ENCODE measurements at regions not wholly inside any gene's neighbourhood (a gene's known extent, or its start where the extent isn't known, plus 50 kb on each side); places are given as distances from the start of the nearest gene placed in this dataset.

GRCh38 chr18:29301048-29301447 is 1124.1 kb upstream of the CDH2 start:
- TF ChIP-seq CTCF (IDR thresholded peaks at IDR 0.05; ENCODE audit: insufficient read depth, low read length) (no peak), SPI1 (IDR thresholded peaks at IDR 0.05; ENCODE audit: borderline replicate concordance, low read depth) (no peak), POLR2AphosphoS5 (IDR thresholded peaks at IDR 0.05; ENCODE audit: low read depth) (no peak), REST (IDR thresholded peaks at IDR 0.05; ENCODE audit: insufficient replicate concordance, low read depth) (no peak), GABPA (IDR thresholded peaks at IDR 0.05; ENCODE audit: low read depth) (no peak)
- Histone ChIP-seq H3K27me3 (ENCODE audit: insufficient read depth, poor library complexity, severe bottlenecking) (no peaks in the 10 kb centered on the region), H3K27ac (replicated peaks) (no peak overlapping the region), H3K4me3 (replicated peaks; ENCODE audit: insufficient read depth, low read length) (no peak overlapping the region)
- no peak for DNase-seq (ENCODE audit: low read depth in 1 of 2, low spot score in 1 of 2)

- TF ChIP-seq POLR2AphosphoS5 (IDR thresholded peaks at IDR 0.05; ENCODE audit: low read depth) (no peak), GABPA (IDR thresholded peaks at IDR 0.05; ENCODE audit: low read depth) (no peak), REST (IDR thresholded peaks at IDR 0.05; ENCODE audit: insufficient replicate concordance, low read depth) (no peak), CTCF (IDR thresholded peaks at IDR 0.05; ENCODE audit: insufficient read depth, low read length) (no peak), SPI1 (IDR thresholded peaks at IDR 0.05; ENCODE audit: borderline replicate concordance, low read depth) (no peak)
- DNase-seq (ENCODE audit: low read depth in 1 of 2, low spot score in 1 of 2), result no peak
- no peak overlapping the region for H3K27ac ChIP-seq (replicated peaks)
- no peak overlapping the region for H3K4me3 ChIP-seq (replicated peaks; ENCODE audit: insufficient read depth, low read length)
- H3K27me3 ChIP-seq (ENCODE audit: insufficient read depth, poor library complexity, severe bottlenecking), result no peaks in the 10 kb centered on the region
Measured at GRCh38 chr18:29285471-29285870, 1108.5 kb upstream of the CDH2 start.

- no peaks in the 10 kb centered on the region for H3K27me3 ChIP-seq (ENCODE audit: insufficient read depth, poor library complexity, severe bottlenecking)
- DNase-seq (ENCODE audit: low read depth in 1 of 2, low spot score in 1 of 2), result no peak
- no peak overlapping the region for H3K27ac ChIP-seq (replicated peaks)
- no peak overlapping the region for H3K4me3 ChIP-seq (replicated peaks; ENCODE audit: insufficient read depth, low read length)
- no peak for TF ChIP-seq CTCF (IDR thresholded peaks at IDR 0.05; ENCODE audit: insufficient read depth, low read length)
- no peak for TF ChIP-seq REST (IDR thresholded peaks at IDR 0.05; ENCODE audit: insufficient replicate concordance, low read depth)
- no peak for TF ChIP-seq SPI1 (IDR thresholded peaks at IDR 0.05; ENCODE audit: borderline replicate concordance, low read depth)
- TF ChIP-seq GABPA (IDR thresholded peaks at IDR 0.05; ENCODE audit: low read depth), result no peak
- no peak for TF ChIP-seq POLR2AphosphoS5 (IDR thresholded peaks at IDR 0.05; ENCODE audit: low read depth)
Measured at GRCh38 chr18:29271501-29271900, 1094.6 kb upstream of the CDH2 start.
